OCI-LY3 (cell line): ENCODE measurements at regions not wholly inside any gene's neighbourhood (a gene's known extent, or its start where the extent isn't known, plus 50 kb on each side); places are given as distances from the start of the nearest gene placed in this dataset.
"Not testable (repeated sequence)": the region's sequence is repeated elsewhere in the genome, so short reads cannot be mapped to it uniquely, and the experiment has no call there.

Source experiments
- H2AFZ ChIP-seq: fragments of 200-600, 300-600 bp; shearing (Covaris generic); 2 replicates; pipeline ENCODE4 v1.6.0; 2014; ENCODE audit warnings: antibody characterized with exemption, low read depth, low read length
- H3K27ac ChIP-seq: fragments of 200-600, 300-600 bp; sonication (generic); 2 replicates; pipeline ENCODE4 v1.5.1; 2014; ENCODE audit warnings: mild to moderate bottlenecking, low read length, moderate library complexity, mixed read lengths
- H3K27me3 ChIP-seq: fragments of 200-600, 300-600 bp; sonication (generic); 2 replicates; pipeline ENCODE4 v1.6.1; 2014; ENCODE audit warnings: low read depth, low read length, mixed read lengths
- H3K36me3 ChIP-seq: fragments of 200-600, 300-600 bp; sonication (generic); replicated peaks from 2 replicates; pipeline ENCODE3; 2014; ENCODE audit warnings: low read depth, low read length, mixed read lengths
- H3K4me1 ChIP-seq: fragments of 300-600, 200-600 bp; sonication (generic); 2 replicates; pipeline ENCODE4 v1.6.1; 2014; ENCODE audit warnings: low read length, mixed read lengths
- H3K4me2 ChIP-seq: fragments of 200-600, 300-600 bp; sonication (generic); 2 replicates; pipeline ENCODE4 v1.6.1; 2014; ENCODE audit warnings: low read length, mixed read lengths
- H3K4me3 ChIP-seq: fragments of 300-600, 200-600 bp; sonication (generic); 2 replicates; pipeline ENCODE4 v1.5.1; 2014; ENCODE audit warnings: antibody characterized with exemption, mild to moderate bottlenecking, low read length, moderate library complexity
- H3K79me2 ChIP-seq: fragments of 300-600, 200-600 bp; shearing (Covaris generic); 2 replicates; pipeline ENCODE4 v1.6.1; 2014; ENCODE audit warnings: mild to moderate bottlenecking, low read length, mixed read lengths
- H3K9ac ChIP-seq: fragments of 300-600, 200-600 bp; shearing (Covaris generic); 2 replicates; pipeline ENCODE4 v1.6.0; 2014; ENCODE audit warnings: mild to moderate bottlenecking, low read length, moderate library complexity
- H3K9me3 ChIP-seq: fragments of 200-600, 300-600 bp; shearing (Covaris generic); 2 replicates; pipeline ENCODE4 v1.6.1; 2014; ENCODE audit warnings: low read length, mixed read lengths; ENCODE audit not compliant: insufficient read depth
- H4K20me1 ChIP-seq: fragments of 200-600, 300-600 bp; sonication (generic); 2 replicates; pipeline ENCODE4 v1.6.1; 2016; ENCODE audit warnings: low read length, mixed read lengths; ENCODE audit not compliant: insufficient read depth
- EZH2phosphoT487 ChIP-seq: fragments of 200-600 bp; shearing (Covaris generic); IDR thresholded peaks from 2 replicates; pipeline ENCODE4 v1.6.1; 2018; ENCODE audit warnings: antibody characterized with exemption, mixed run types, low read depth
- TF ChIP-seq, protein P1 (sequence below): fragments of 200-600, 300-600 bp; sonication (generic); IDR thresholded peaks from 2 replicates; pipeline ENCODE4 v1.5.1; 2014; ENCODE audit warnings: antibody characterized with exemption, low read length, low read depth

GRCh38 chr19:22502766-22503165, 80.6 kb upstream of the ZNF98 start:
- Histone ChIP-seq H3K27ac (no peak overlapping the region), H3K4me2 (no peak overlapping the region), H3K79me2 (no peaks in the 10 kb centered on the region), H4K20me1 (no peaks in the 10 kb centered on the region), H2AFZ (no peak overlapping the region), H3K4me1 (no peaks in the 10 kb centered on the region), H3K9ac (no peak overlapping the region), H3K36me3 (no peaks in the 10 kb centered on the region), H3K4me3 (no peak overlapping the region), H3K27me3 (no peaks in the 10 kb centered on the region), H3K9me3 (peaks cover 15% of the 10 kb centered on the region)
- TF ChIP-seq EZH2phosphoT487, result no peak
- TF ChIP-seq, protein P1, sequence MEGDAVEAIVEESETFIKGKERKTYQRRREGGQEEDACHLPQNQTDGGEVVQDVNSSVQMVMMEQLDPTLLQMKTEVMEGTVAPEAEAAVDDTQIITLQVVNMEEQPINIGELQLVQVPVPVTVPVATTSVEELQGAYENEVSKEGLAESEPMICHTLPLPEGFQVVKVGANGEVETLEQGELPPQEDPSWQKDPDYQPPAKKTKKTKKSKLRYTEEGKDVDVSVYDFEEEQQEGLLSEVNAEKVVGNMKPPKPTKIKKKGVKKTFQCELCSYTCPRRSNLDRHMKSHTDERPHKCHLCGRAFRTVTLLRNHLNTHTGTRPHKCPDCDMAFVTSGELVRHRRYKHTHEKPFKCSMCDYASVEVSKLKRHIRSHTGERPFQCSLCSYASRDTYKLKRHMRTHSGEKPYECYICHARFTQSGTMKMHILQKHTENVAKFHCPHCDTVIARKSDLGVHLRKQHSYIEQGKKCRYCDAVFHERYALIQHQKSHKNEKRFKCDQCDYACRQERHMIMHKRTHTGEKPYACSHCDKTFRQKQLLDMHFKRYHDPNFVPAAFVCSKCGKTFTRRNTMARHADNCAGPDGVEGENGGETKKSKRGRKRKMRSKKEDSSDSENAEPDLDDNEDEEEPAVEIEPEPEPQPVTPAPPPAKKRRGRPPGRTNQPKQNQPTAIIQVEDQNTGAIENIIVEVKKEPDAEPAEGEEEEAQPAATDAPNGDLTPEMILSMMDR, result no peak

DNA sequence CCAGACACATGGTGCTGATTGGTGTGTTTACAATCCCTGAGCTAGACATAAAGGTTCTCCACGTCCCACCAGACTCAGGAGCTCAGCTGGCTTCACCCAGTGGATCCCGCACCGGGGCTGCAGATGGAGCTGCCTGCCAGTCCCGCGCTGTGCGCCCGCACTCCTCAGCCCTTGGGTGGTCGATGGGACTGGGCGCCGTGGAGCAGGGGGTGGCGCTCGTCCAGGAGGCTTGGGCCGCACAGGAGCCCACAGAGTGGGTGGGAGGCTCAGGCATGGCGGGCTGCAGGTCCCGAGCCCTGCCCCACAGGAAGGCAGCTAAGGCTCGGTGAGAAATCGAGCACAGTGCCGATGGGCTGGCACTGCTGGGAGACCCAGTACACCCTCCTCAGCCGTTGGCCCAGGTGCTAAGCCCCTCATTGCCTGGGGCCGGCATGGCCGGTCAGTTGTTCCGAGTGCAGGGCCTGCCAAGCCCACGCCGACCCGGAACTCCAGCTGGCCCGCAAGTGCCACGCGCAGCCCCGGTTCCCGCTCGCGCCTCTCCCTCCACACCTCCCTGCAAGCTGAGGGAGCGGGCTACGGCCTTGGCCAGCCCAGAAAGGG, 76.8 kb upstream of the ZNF98 start:
- H3K36me3 ChIP-seq, H3K4me3 ChIP-seq, H3K4me1 ChIP-seq, H3K4me2 ChIP-seq, H3K79me2 ChIP-seq, H4K20me1 ChIP-seq, H3K9ac ChIP-seq, H2AFZ ChIP-seq, H3K27ac ChIP-seq, H3K27me3 ChIP-seq: not testable (repeated sequence)
- H3K9me3 ChIP-seq, result peaks cover 19% of the 10 kb centered on the region

DNA sequence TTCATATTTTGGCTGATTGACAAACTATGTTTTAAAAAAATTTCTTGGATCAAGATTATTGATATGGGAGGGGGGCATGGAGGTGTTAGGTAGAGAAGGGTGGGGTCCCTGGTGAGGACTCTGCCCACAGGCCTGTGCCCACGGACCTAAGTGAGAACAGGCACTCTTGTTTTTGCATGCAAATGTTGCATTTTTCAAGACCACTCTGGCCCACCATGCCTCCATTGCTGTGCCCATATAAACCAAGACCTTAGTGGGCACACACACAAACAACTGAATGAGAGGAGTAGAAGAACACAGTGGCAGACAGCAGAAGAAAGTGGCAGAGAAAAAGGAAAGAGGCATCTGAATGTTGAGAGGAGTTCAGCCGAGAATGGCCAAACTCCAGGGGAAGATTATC, 69.6 kb upstream of the ZNF98 start:
- no peaks in the 10 kb centered on the region for H3K79me2 ChIP-seq
- no peaks in the 10 kb centered on the region for H3K36me3 ChIP-seq
- no peaks in the 10 kb centered on the region for H4K20me1 ChIP-seq
- no peak for TF ChIP-seq EZH2phosphoT487
- TF ChIP-seq, protein P1, result no peak
- H3K9ac ChIP-seq, result no peak overlapping the region
- no peaks in the 10 kb centered on the region for H3K27me3 ChIP-seq
- H2AFZ ChIP-seq, result no peak overlapping the region
- no peaks in the 10 kb centered on the region for H3K4me1 ChIP-seq
- no peak overlapping the region for H3K27ac ChIP-seq
- no peak overlapping the region for H3K4me2 ChIP-seq
- H3K4me3 ChIP-seq, result no peak overlapping the region
- H3K9me3 ChIP-seq, result peaks cover 18% of the 10 kb centered on the region; the same call in 1 of the 2 replicates

GRCh38 chr19:22483514-22483913, 61.4 kb upstream of the ZNF98 start:
- not testable (repeated sequence) for H3K4me2 ChIP-seq, H3K27ac ChIP-seq, H3K4me3 ChIP-seq, H3K9ac ChIP-seq, H2AFZ ChIP-seq, H3K27me3 ChIP-seq, H3K79me2 ChIP-seq, H3K4me1 ChIP-seq, H3K36me3 ChIP-seq, H4K20me1 ChIP-seq
- peaks cover 35% of the 10 kb centered on the region for H3K9me3 ChIP-seq

- no peak overlapping the region for H3K27ac ChIP-seq
- H3K9me3 ChIP-seq, result peaks cover 50% of the 10 kb centered on the region
- no peaks in the 10 kb centered on the region for H3K79me2 ChIP-seq
- no peak overlapping the region for H3K4me2 ChIP-seq
- no peak overlapping the region for H3K9ac ChIP-seq
- no peak overlapping the region for H3K4me3 ChIP-seq
- no peaks in the 10 kb centered on the region for H3K4me1 ChIP-seq
- no peaks in the 10 kb centered on the region for H4K20me1 ChIP-seq
- H3K27me3 ChIP-seq, result no peaks in the 10 kb centered on the region
- H3K36me3 ChIP-seq, result no peaks in the 10 kb centered on the region
- no peak overlapping the region for H2AFZ ChIP-seq
- TF ChIP-seq EZH2phosphoT487, result no peak
- TF ChIP-seq, protein P1, result no peak
Observed at GRCh38 chr19:22472180-22472637, 50.1 kb upstream of the ZNF98 start.
